GM23338 (cell line): ENCODE measurements at regions not wholly inside any gene's neighbourhood (a gene's known extent, or its start where the extent isn't known, plus 50 kb on each side); places are given as distances from the start of the nearest gene placed in this dataset.

Experiments used
- ATAC-seq: fragments of 200-7000 bp; cut with Tn5 transposase; 3 replicates; pipeline ENCODE4 v1.9.1; 2020
- DNase-seq: peaks from one replicate; pipeline ENCODE4 v3.0.0-alpha.2; 2015; ENCODE audit warnings: low spot score
- H2AFZ ChIP-seq: fragments of 200-600 bp; sonication (generic); 2 replicates; pipeline ENCODE4 v1.8.0; 2016; ENCODE audit warnings: antibody characterized with exemption, mild to moderate bottlenecking, moderate library complexity
- H3F3A ChIP-seq: fragments of 200-600 bp; sonication (generic); replicated peaks from 2 replicates; pipeline ENCODE4 v1.8.0; 2017; ENCODE audit warnings: antibody characterized with exemption, mixed run types, low read depth
- H3K27ac ChIP-seq: fragments of 200-600 bp; sonication (generic); 2 replicates; pipeline ENCODE4 v1.6.1; 2016; ENCODE audit warnings: low read depth
- H3K27me3 ChIP-seq: fragments of 200-600 bp; sonication (generic); 2 replicates; pipeline ENCODE4 v1.8.0; 2016; ENCODE audit warnings: mild to moderate bottlenecking, mixed run types, moderate library complexity; ENCODE audit not compliant: insufficient read depth
- H3K36me3 ChIP-seq: fragments of 200-600 bp; sonication (generic); 2 replicates; pipeline ENCODE4 v1.8.0; 2016; ENCODE audit warnings: mild to moderate bottlenecking; ENCODE audit not compliant: insufficient read depth
- H3K4me1 ChIP-seq: fragments of 200-600 bp; sonication (generic); 2 replicates; pipeline ENCODE4 v1.8.0; 2016; ENCODE audit warnings: mild to moderate bottlenecking, moderate library complexity; ENCODE audit not compliant: insufficient read depth
- H3K4me2 ChIP-seq: fragments of 200-600 bp; sonication (generic); 2 replicates; pipeline ENCODE4 v1.7.1; 2017; ENCODE audit warnings: mixed run types
- H3K4me3 ChIP-seq: fragments of 200-600 bp; sonication (generic); 2 replicates; pipeline ENCODE4 v1.6.1; 2016; ENCODE audit warnings: mixed run types
- H3K79me2 ChIP-seq: fragments of 200-600 bp; sonication (generic); replicated peaks from 2 replicates; pipeline ENCODE4 v1.8.0; 2017; ENCODE audit warnings: mild to moderate bottlenecking; ENCODE audit not compliant: insufficient read depth
- H3K9me2 ChIP-seq: fragments of 200-600 bp; sonication (generic); 2 replicates; pipeline ENCODE4 v1.8.0; 2017; ENCODE audit not compliant: insufficient read depth
- H4K20me1 ChIP-seq: fragments of 200-600 bp; sonication (generic); replicated peaks from 2 replicates; pipeline ENCODE4 v1.8.0; 2017; ENCODE audit warnings: mild to moderate bottlenecking; ENCODE audit not compliant: insufficient read depth
- H3K27ac Mint-ChIP-seq: 2 replicates; pipeline ENCODE4 v1.8.0; 2020; ENCODE audit warnings: inconsistent platforms, mild to moderate bottlenecking, moderate library complexity, mixed read lengths
- H3K27me3 Mint-ChIP-seq: 3 replicates; pipeline ENCODE4 v1.8.0; 2022; ENCODE audit warnings: low read depth, mild to moderate bottlenecking, moderate library complexity, mixed read lengths, inconsistent platforms; ENCODE audit not compliant: insufficient read depth, poor library complexity
- H3K36me3 Mint-ChIP-seq: 3 replicates; pipeline ENCODE4 v1.8.0; 2021; ENCODE audit warnings: low read depth, mild to moderate bottlenecking, inconsistent platforms, moderate library complexity, mixed read lengths
- H3K4me1 Mint-ChIP-seq: 3 replicates; pipeline ENCODE4 v1.8.0; 2020; ENCODE audit warnings: mild to moderate bottlenecking, inconsistent platforms, mixed read lengths
- H3K4me3 Mint-ChIP-seq: 3 replicates; pipeline ENCODE4 v1.8.0; 2021; ENCODE audit warnings: moderate library complexity, mild to moderate bottlenecking, inconsistent platforms, mixed read lengths
- H3K9me3 Mint-ChIP-seq: 3 replicates; pipeline ENCODE4 v1.8.0; 2020; ENCODE audit warnings: moderate library complexity, mild to moderate bottlenecking, inconsistent platforms, mixed read lengths
- CTCF ChIP-seq, 2 experiments: fragments of 200-600 bp in 1 of 2; sonication (generic) in 1 of 2; conservative IDR thresholded peaks; 2 replicates each; pipeline versions ENCODE4 v1.5.1 to v1.6.1; 2016 to 2017; ENCODE audit warnings: antibody characterized with exemption in 2 of 2, low read depth in 2 of 2, mild to moderate bottlenecking in 2 of 2, moderate library complexity in 1 of 2
- EZH2 ChIP-seq: fragments of 200-600 bp; sonication (generic); IDR thresholded peaks from one replicate; pipeline ENCODE4 v1.8.0; 2017; ENCODE audit warnings: antibody characterized with exemption, mild to moderate bottlenecking, low read depth; ENCODE audit not compliant: unreplicated experiment
- NANOG ChIP-seq: IDR thresholded peaks from 2 replicates; pipeline ENCODE4 v1.6.1; 2016; ENCODE audit warnings: antibody characterized with exemption, borderline replicate concordance
- REST ChIP-seq: IDR thresholded peaks from one replicate; pipeline ENCODE4 v1.6.1; 2018; ENCODE audit warnings: antibody characterized with exemption; ENCODE audit not compliant: unreplicated experiment
- ZNF462 ChIP-seq: fragments of 250-450 bp; sonication (Bioruptor Pico); IDR thresholded peaks from 2 replicates; pipeline ENCODE4 v1.5.0; 2020; ENCODE audit warnings: mild to moderate bottlenecking, moderate library complexity

DNA sequence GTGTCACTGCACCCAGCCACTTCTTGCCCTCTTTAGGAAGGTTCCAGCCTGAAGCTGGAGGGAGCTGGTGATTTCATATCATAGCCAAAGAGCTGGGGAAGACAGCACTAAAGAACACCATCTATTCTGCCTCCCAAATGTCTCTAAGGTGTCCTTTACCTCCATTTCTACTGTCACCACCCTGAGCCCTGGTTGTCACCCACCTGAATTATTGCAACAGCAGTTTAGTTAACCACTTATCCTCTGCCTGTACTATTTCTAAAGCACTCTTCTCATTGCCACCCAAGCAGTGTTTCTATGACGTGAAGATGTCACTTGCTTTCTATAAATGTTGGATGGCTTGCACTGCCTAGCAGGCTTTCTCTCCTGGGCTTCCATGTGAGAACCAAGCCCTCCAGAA lies 69.4 kb upstream of the EED start:
- Histone ChIP-seq H4K20me1 (no peaks in the 10 kb centered on the region), H3K4me2 (no peak overlapping the region), H3K9me2 (no peaks in the 10 kb centered on the region), H3K27me3 (no peaks in the 10 kb centered on the region), H3K4me1 (no peaks in the 10 kb centered on the region; the same call in 1 of the 2 replicates), H3K36me3 (no peaks in the 10 kb centered on the region), H2AFZ (no peak overlapping the region), H3K79me2 (no peaks in the 10 kb centered on the region), H3K27ac (no peak overlapping the region), H3K4me3 (no peak overlapping the region), H3F3A (no peaks in the 10 kb centered on the region)
- Mint-ChIP-seq H3K4me3 (no peak overlapping the region), H3K36me3 (no peaks in the 10 kb centered on the region), H3K27ac (no peak overlapping the region), H3K4me1 (no peaks in the 10 kb centered on the region; the same call in 2 of the 3 replicates), H3K9me3 (no peaks in the 10 kb centered on the region), H3K27me3 (no peaks in the 10 kb centered on the region)
- DNase-seq (no peak), ATAC-seq (no peak)
- TF ChIP-seq CTCF (conservative IDR thresholded peaks at IDR 0.05; ENCODE audit: low read depth in 2 of 2), result no peak
- TF ChIP-seq EZH2, result no peak
- no peak for TF ChIP-seq ZNF462 (CRISPR knock-in tag)
- no peak for TF ChIP-seq NANOG
- no peak for TF ChIP-seq REST
